HUES48 (cell line): ENCODE measurements at regions not wholly inside any gene's neighbourhood (a gene's known extent, or its start where the extent isn't known, plus 50 kb on each side); places are given as distances from the start of the nearest gene placed in this dataset.

Experiments used
- H3K27ac ChIP-seq: one replicate; pipeline ENCODE4 v1.7.0; 2013; ENCODE audit warnings: low read depth, low read length, inconsistent platforms
- H3K27me3 ChIP-seq: 2 replicates; pipeline ENCODE4 v1.6.1; 2013; ENCODE audit warnings: mild to moderate bottlenecking, low read length; ENCODE audit not compliant: control insufficient read depth, insufficient read depth
- H3K36me3 ChIP-seq: 2 replicates; pipeline ENCODE4 v1.6.1; 2013; ENCODE audit warnings: low read length; ENCODE audit not compliant: control insufficient read depth, insufficient read depth
- H3K4me1 ChIP-seq: 2 replicates; pipeline ENCODE4 v1.6.1; 2013; ENCODE audit warnings: mild to moderate bottlenecking, low read length; ENCODE audit not compliant: control insufficient read depth, insufficient read depth
- H3K4me3 ChIP-seq: 2 replicates; pipeline ENCODE4 v1.5.1; 2013; ENCODE audit warnings: mild to moderate bottlenecking, low read depth, low read length
- H3K9ac ChIP-seq: 2 replicates; pipeline ENCODE4 v1.6.1; 2013; ENCODE audit warnings: mild to moderate bottlenecking, low read depth, low read length, moderate library complexity
- H3K9me3 ChIP-seq: 2 replicates; pipeline ENCODE4 v1.6.1; 2013; ENCODE audit warnings: low read length; ENCODE audit not compliant: control insufficient read depth, insufficient read depth

- Histone ChIP-seq H3K9me3 (peaks cover 3% of the 10 kb centered on the region; the same call in 1 of the 2 replicates), H3K4me1 (peaks cover 21% of the 10 kb centered on the region), H3K9ac (peak overlapping the region; percentile 24; the same call in 1 of the 2 replicates), H3K27me3 (no peaks in the 10 kb centered on the region), H3K4me3 (no peak overlapping the region), H3K27ac (peak overlapping the region; percentile 61), H3K36me3 (no peaks in the 10 kb centered on the region)
These were observed 533.1 kb upstream of the CHAC2 start for GRCh38 chr2:53234548-53234903.

- Histone ChIP-seq H3K27ac (peak overlapping the region; percentile 61), H3K4me1 (peaks cover 21% of the 10 kb centered on the region), H3K27me3 (no peaks in the 10 kb centered on the region), H3K36me3 (no peaks in the 10 kb centered on the region), H3K9me3 (peaks cover 3% of the 10 kb centered on the region; the same call in 1 of the 2 replicates), H3K9ac (peak overlapping the region; percentile 24; the same call in 1 of the 2 replicates), H3K4me3 (no peak overlapping the region)
These were observed 533.7 kb upstream of the CHAC2 start for GRCh38 chr2:53233759-53234547.

- Histone ChIP-seq H3K9ac (no peak overlapping the region), H3K4me1 (peaks cover 21% of the 10 kb centered on the region), H3K27ac (no peak overlapping the region), H3K36me3 (no peaks in the 10 kb centered on the region), H3K27me3 (no peaks in the 10 kb centered on the region), H3K9me3 (peaks cover 3% of the 10 kb centered on the region; the same call in 1 of the 2 replicates), H3K4me3 (no peak overlapping the region)
These were observed 535.7 kb upstream of the CHAC2 start for GRCh38 chr2:53231908-53232307.

GRCh38 chr2:53230691-53231090, 536.9 kb upstream of the CHAC2 start:
- peaks cover 21% of the 10 kb centered on the region for H3K4me1 ChIP-seq
- H3K27me3 ChIP-seq = no peaks in the 10 kb centered on the region
- no peak overlapping the region for H3K27ac ChIP-seq
- no peak overlapping the region for H3K4me3 ChIP-seq
- H3K36me3 ChIP-seq = no peaks in the 10 kb centered on the region
- H3K9ac ChIP-seq = no peak overlapping the region
- peaks cover 3% of the 10 kb centered on the region; the same call in 1 of the 2 replicates for H3K9me3 ChIP-seq

- Histone ChIP-seq H3K36me3 (no peaks in the 10 kb centered on the region), H3K4me3 (no peak overlapping the region), H3K4me1 (peaks cover 4% of the 10 kb centered on the region; the same call in 1 of the 2 replicates), H3K9me3 (no peaks in the 10 kb centered on the region), H3K27ac (no peak overlapping the region), H3K9ac (no peak overlapping the region), H3K27me3 (no peaks in the 10 kb centered on the region)
These were observed 540.1 kb upstream of the CHAC2 start for GRCh38 chr2:53227535-53227934.

GRCh38 chr2:53220969-53221368, 546.6 kb upstream of the CHAC2 start:
- no peak overlapping the region for H3K4me3 ChIP-seq
- H3K27ac ChIP-seq = no peak overlapping the region
- no peaks in the 10 kb centered on the region for H3K36me3 ChIP-seq
- no peaks in the 10 kb centered on the region for H3K27me3 ChIP-seq
- no peaks in the 10 kb centered on the region; the same call in 1 of the 2 replicates for H3K4me1 ChIP-seq
- H3K9ac ChIP-seq = no peak overlapping the region
- H3K9me3 ChIP-seq = no peaks in the 10 kb centered on the region

- H3K4me1 ChIP-seq = no peaks in the 10 kb centered on the region; the same call in 1 of the 2 replicates
- H3K27me3 ChIP-seq = no peaks in the 10 kb centered on the region
- 0 out of 2 replicates have a peak, but pooled peaks cover 3% of the 10 kb centered on the region for H3K9me3 ChIP-seq
- no peak overlapping the region for H3K9ac ChIP-seq
- no peak overlapping the region for H3K4me3 ChIP-seq
- H3K27ac ChIP-seq = no peak overlapping the region
- H3K36me3 ChIP-seq = no peaks in the 10 kb centered on the region
These were observed 550.4 kb upstream of the CHAC2 start for GRCh38 chr2:53217250-53217649.

- 0 out of 2 replicates have a peak, but pooled peaks cover 3% of the 10 kb centered on the region for H3K9me3 ChIP-seq
- no peak overlapping the region for H3K4me3 ChIP-seq
- no peaks in the 10 kb centered on the region; the same call in 1 of the 2 replicates for H3K4me1 ChIP-seq
- H3K36me3 ChIP-seq = no peaks in the 10 kb centered on the region
- no peak overlapping the region for H3K9ac ChIP-seq
- no peak overlapping the region for H3K27ac ChIP-seq
- no peaks in the 10 kb centered on the region for H3K27me3 ChIP-seq
These were observed 550.8 kb upstream of the CHAC2 start for GRCh38 chr2:53216805-53217204.

GRCh38 chr2:53212576-53212975, 555.0 kb upstream of the CHAC2 start:
- no peaks in the 10 kb centered on the region for H3K4me1 ChIP-seq
- no peaks in the 10 kb centered on the region for H3K27me3 ChIP-seq
- no peak overlapping the region for H3K9ac ChIP-seq
- 0 out of 2 replicates have a peak, but pooled peaks cover 3% of the 10 kb centered on the region for H3K9me3 ChIP-seq
- H3K27ac ChIP-seq = no peak overlapping the region
- no peak overlapping the region for H3K4me3 ChIP-seq
- H3K36me3 ChIP-seq = no peaks in the 10 kb centered on the region

- Histone ChIP-seq H3K9me3 (0 out of 2 replicates have a peak, but pooled peaks cover 3% of the 10 kb centered on the region), H3K4me1 (no peaks in the 10 kb centered on the region), H3K36me3 (no peaks in the 10 kb centered on the region), H3K27ac (no peak overlapping the region), H3K9ac (no peak overlapping the region), H3K4me3 (no peak overlapping the region), H3K27me3 (no peaks in the 10 kb centered on the region)
These were observed 556.3 kb upstream of the CHAC2 start for GRCh38 chr2:53211201-53211774.

GRCh38 chr2:53210538-53210937, 557.1 kb upstream of the CHAC2 start:
- H3K27ac ChIP-seq = no peak overlapping the region
- H3K27me3 ChIP-seq = no peaks in the 10 kb centered on the region
- no peaks in the 10 kb centered on the region for H3K4me1 ChIP-seq
- no peak overlapping the region for H3K9ac ChIP-seq
- H3K9me3 ChIP-seq = 0 out of 2 replicates have a peak, but pooled peaks cover 3% of the 10 kb centered on the region
- H3K36me3 ChIP-seq = no peaks in the 10 kb centered on the region
- no peak overlapping the region for H3K4me3 ChIP-seq
